HG03354 (cell line): ENCODE measurements at regions not wholly inside any gene's neighbourhood (a gene's known extent, or its start where the extent isn't known, plus 50 kb on each side); places are given as distances from the start of the nearest gene placed in this dataset.

Experiments
- ATAC-seq: cut with Tn5 transposase; IDR thresholded peaks from one replicate; pipeline ENCODE4 v1.9.1; 2021; ENCODE audit warnings: mild to moderate bottlenecking; ENCODE audit not compliant: unreplicated experiment, poor library complexity, severe bottlenecking

DNA sequence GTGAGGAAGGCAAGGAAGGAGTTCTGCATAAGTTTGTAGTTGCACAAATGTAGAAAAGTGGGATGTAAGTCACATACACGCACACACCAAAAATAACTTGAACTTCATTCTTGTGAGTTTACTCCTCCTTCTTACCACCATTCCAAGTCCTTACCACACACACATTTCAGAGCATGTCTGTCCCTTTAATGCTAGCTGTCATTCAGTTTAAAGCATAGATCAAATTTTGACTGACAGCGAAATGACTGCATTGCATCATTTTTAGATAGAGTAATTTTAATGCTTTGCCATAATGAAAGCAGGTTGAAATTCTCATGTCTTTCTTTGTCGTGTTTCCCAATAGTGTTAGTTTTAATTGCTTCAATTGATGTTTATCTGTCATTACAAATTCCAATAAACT lies 629.6 kb upstream of the HTR2C start:
- ATAC-seq: no peak

GRCh38 chrX:113950081-113950678 lies 633.7 kb upstream of the HTR2C start:
- ATAC-seq: no peak

GRCh38 chrX:113947548-113947947 lies 636.3 kb upstream of the HTR2C start:
- ATAC-seq: no peak

- ATAC-seq: no peak
Measured at GRCh38 chrX:113935518-113935917, 648.4 kb upstream of the HTR2C start.

- ATAC-seq: no peak
Measured at GRCh38 chrX:113933931-113934330, 650.0 kb upstream of the HTR2C start.

DNA sequence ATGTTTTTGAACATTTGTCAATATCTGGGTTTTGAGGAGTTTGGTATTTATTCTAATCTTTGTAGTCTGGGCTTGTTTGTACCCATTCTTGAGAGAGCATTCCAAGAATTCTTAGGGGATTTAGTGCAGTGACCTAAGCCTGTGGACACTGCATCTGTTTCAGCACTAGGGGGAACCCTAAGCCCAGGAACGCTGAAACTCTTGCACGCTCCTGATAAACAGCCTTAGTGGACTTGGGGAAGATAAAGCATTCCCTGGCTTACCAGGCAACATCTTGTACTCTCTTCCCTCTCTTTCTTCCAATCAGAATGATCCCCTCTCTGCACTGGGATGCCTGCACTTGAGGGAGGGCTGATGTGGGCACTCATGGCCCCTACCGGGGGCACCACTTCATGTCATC lies 654.9 kb upstream of the HTR2C start:
- ATAC-seq: peak; percentile 79

DNA sequence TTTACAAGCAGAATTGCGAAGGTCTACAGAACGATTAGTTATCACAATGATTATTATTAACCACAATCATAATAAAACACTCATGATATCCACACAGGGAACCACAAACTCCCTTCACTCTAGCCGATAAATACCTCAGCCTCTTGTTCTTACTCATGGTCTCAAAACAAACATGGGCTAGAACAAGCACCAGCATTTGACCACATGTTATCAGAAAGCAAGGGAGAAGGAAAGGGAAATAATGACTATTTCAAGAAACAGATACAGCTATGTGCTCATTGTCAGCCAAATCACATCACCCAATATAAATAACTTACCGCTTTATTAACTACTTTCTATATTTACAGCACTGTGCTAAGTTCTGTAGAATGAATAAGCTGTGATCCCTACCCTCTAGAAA lies 663.2 kb upstream of the HTR2C start:
- ATAC-seq: no peak

DNA sequence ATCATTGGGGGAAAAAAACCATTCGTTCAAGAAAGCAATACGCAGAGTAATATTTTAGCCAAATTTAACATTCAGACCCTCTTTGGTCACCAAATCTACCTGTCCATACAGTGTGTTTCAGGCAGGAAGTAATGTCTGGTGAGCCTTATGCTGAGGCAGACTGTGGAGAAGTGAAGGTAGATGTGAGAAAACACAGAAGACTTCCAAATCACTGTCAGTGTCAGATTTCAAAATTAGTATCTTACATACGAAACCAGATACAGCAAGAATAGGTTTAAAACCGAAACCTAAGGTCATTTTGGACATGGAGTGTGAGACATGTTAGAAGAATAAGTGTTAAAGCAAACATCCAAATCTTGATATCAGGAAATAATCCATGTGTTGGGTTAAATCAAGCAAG lies 664.5 kb upstream of the HTR2C start:
- no peak for ATAC-seq

- ATAC-seq: no peak
Measured at GRCh38 chrX:113906168-113906567, 677.7 kb upstream of the HTR2C start.

DNA sequence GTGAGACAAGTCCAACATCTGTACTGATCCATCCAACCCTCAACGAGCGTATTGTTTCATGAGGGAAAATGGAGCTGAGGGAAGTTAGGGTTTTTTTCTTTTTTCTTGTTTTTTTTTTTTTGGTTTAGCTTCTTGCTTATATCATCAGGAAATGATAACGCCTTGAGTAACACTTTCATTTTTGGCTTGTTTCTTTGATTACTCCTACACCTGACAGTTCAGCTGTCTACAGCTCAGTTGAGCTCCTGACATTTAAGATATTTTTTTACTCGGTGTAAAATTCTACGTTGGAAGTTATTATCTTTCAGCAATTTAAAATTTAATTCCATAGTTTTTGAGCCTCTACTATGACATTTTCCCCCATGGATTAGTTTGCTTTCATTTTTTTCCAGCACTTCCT lies 691.0 kb upstream of the HTR2C start:
- no peak for ATAC-seq

DNA sequence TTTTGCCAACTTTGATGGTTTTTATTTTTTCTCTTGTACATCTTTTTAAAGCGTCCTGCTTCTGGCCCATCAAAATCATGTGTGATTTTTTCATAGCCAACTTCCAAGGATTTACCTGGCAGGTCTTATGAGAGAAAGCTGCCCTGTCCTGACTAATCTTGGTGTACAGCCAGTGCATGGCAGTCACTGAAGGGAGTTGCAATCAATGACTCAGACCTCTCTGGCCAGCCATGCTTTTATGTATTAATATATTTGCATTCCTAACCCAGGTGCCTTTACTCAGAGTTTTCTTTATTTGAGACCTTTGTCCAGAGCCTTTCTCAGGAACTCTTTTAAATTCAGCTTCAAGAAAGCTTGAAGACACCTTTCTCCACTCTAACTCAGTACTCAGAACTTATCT lies 691.5 kb upstream of the HTR2C start:
- ATAC-seq: no peak

- ATAC-seq: no peak
Measured at GRCh38 chrX:113873056-113873455, 710.8 kb upstream of the HTR2C start.

GRCh38 chrX:113868711-113869110 lies 715.2 kb upstream of the HTR2C start:
- ATAC-seq: no peak

DNA sequence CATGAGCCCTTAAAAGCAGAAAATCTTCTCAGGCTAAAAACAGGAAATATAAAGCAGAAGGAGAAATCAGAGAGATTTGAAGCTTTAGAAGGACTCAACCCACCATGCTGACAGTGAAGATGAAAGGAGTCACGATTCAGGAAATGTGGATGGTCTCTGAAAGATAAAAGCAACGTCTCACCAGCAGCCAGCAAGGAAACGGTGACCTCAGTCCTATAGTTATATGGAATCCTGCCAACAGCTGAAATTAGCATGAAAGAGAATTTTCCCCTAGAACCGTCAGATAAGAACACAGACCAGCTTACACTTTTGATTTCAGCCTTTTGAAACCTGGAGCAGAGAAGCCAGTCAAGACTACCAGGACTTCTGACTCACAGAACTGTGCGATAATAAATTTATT lies 715.7 kb upstream of the HTR2C start:
- ATAC-seq: no peak

- no peak for ATAC-seq
Measured at GRCh38 chrX:113849408-113849807, 734.5 kb upstream of the HTR2C start.

GRCh38 chrX:113833096-113834055 lies 750.5 kb upstream of the HTR2C start:
- no peak for ATAC-seq

GRCh38 chrX:113828470-113828869 lies 755.4 kb upstream of the HTR2C start:
- ATAC-seq: no peak

- ATAC-seq: no peak
Measured at GRCh38 chrX:113818346-113818745, 765.5 kb upstream of the HTR2C start.

DNA sequence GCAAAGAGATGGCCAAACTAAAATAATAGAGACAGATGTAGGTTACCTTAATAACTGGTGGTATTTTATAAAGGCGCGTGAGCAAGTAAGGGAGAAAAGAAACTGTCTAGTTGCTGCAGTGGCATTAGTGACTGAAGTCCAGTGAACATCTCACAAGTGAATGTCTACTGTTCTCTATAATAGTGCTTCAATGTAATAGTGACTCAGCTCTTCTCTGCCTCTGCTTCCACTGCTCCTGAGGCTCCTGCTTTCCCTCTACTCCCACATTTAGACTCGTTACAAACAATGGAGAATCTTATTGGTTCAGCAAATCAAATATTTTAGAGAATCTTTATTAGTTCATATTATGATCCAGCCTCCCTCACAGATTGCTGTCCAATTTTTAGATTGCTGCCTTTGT lies 779.1 kb upstream of the HTR2C start:
- no peak for ATAC-seq

GRCh38 chrX:113804291-113804690 lies 779.6 kb upstream of the HTR2C start:
- no peak for ATAC-seq

DNA sequence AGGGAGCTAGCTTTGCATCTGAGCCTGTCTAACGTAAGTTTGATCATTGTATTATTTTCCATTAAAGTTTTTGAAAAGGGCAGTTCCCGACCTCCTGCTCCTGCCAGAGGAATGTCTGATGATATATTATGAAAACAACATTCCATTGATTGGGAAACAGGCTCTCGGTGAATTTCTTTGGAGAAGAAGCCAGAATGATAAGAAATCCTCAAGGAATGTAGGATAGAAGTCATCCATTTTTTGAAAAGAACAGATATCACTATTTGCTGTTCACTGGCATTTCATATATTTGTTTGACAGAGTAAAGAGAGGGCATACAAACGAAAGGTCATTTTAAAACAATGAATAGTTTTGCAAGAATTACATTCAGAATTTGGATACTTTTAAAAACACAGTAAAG lies 781.0 kb upstream of the HTR2C start:
- no peak for ATAC-seq
